H1 (cell line): ENCODE measurements at regions not wholly inside any gene's neighbourhood (a gene's known extent, or its start where the extent isn't known, plus 50 kb on each side); places are given as distances from the start of the nearest gene placed in this dataset.

ENCODE experiments used
- CTCF ChIA-PET: fragments of 300-600 bp; sonication (Branson Sonifier 250); formaldehyde crosslinking; loops from one replicate; lab custom pipeline; 2021; ENCODE audit not compliant: partially characterized antibody; lab: Charles Lee
- POLR2A ChIA-PET: fragments of 300-600 bp; sonication (Branson Sonifier 250); formaldehyde crosslinking; loops from one replicate; lab custom pipeline; 2021; ENCODE audit warnings: inconsistent platforms; ENCODE audit not compliant: partially characterized antibody; lab: Charles Lee
- DNase-seq, 2 experiments: peaks; one replicate each; pipeline versions ENCODE4 v3.0.0 to v3.0.0-alpha.2; 2010 to 2022; ENCODE audit warnings: low spot score in 2 of 2, low read depth in 1 of 2, mixed read lengths in 1 of 2
- FAIRE-seq: peaks from 2 replicates; lab custom pipeline; 2011; peaks lifted over from hg19 to GRCh38; lab: Jason Lieb, UNC
- H2AFZ ChIP-seq: 2 replicates; pipeline ENCODE4 v1.8.1; 2012; ENCODE audit warnings: low read length, inconsistent platforms
- H2AK5ac ChIP-seq: 2 replicates; pipeline ENCODE4 v1.6.1; 2013; ENCODE audit warnings: low read depth, low read length
- H2BK120ac ChIP-seq: replicated peaks from 2 replicates; pipeline ENCODE3; 2013; ENCODE audit warnings: low read depth, low read length, inconsistent platforms
- H2BK12ac ChIP-seq: 2 replicates; pipeline ENCODE4 v1.6.1; 2013; ENCODE audit warnings: low read depth, low read length
- H2BK15ac ChIP-seq: 2 replicates; pipeline ENCODE4 v1.6.1; 2013; ENCODE audit warnings: low read length
- H2BK20ac ChIP-seq: 2 replicates; pipeline ENCODE4 v1.6.1; 2013; ENCODE audit warnings: low read length
- H2BK5ac ChIP-seq: 2 replicates; pipeline ENCODE4 v1.6.1; 2013; ENCODE audit warnings: low read depth, low read length
- H3K14ac ChIP-seq: 2 replicates; pipeline ENCODE4 v1.6.1; 2013; ENCODE audit warnings: inconsistent platforms; ENCODE audit not compliant: insufficient read length
- H3K18ac ChIP-seq: 2 replicates; pipeline ENCODE4 v1.6.1; 2013; ENCODE audit warnings: low read length; ENCODE audit errors: extremely low read depth
- H3K23ac ChIP-seq: 2 replicates; pipeline ENCODE4 v1.6.1; 2013; ENCODE audit warnings: inconsistent platforms; ENCODE audit not compliant: insufficient read length
- H3K23me2 ChIP-seq: 2 replicates; pipeline ENCODE4 v1.6.1; 2013; ENCODE audit warnings: low read depth, low read length
- H3K27ac ChIP-seq: 2 replicates; pipeline ENCODE4 v1.6.1; 2011; ENCODE audit warnings: low read depth, low read length, inconsistent platforms
- H3K27me3 ChIP-seq, 4 experiments: replicated peaks in 1 of 4; 1 replicate in 1 of 4; 2 replicates in 3 of 4; pipeline versions ENCODE4 v1.6.1 to v1.8.1; 2011 to 2013; ENCODE audit warnings: low read length in 3 of 4, mild to moderate bottlenecking in 3 of 4, inconsistent platforms in 2 of 4, mixed read lengths in 2 of 4, moderate library complexity in 1 of 4; ENCODE audit not compliant: control insufficient read depth in 3 of 4, insufficient read depth in 3 of 4; ENCODE audit errors: extremely low read depth in 1 of 4
- H3K36me3 ChIP-seq, 4 experiments: 2 replicates each; pipeline versions ENCODE4 v1.6.1 to v1.8.1; 2011 to 2013; ENCODE audit warnings: mild to moderate bottlenecking in 4 of 4, low read length in 3 of 4, moderate library complexity in 2 of 4, control low read depth in 1 of 4, inconsistent platforms in 1 of 4; ENCODE audit not compliant: insufficient read depth in 4 of 4, control insufficient read depth in 2 of 4
- H3K4ac ChIP-seq: replicated peaks from 2 replicates; pipeline ENCODE3; 2013; ENCODE audit warnings: low read length, low read depth, mixed read lengths, inconsistent platforms; ENCODE audit not compliant: insufficient read length
- H3K4me1 ChIP-seq, 4 experiments: replicated peaks in 1 of 4; 1 replicate in 1 of 4; 2 replicates in 3 of 4; pipeline versions ENCODE4 v1.6.1 to v1.8.1; 2011 to 2013; ENCODE audit warnings: low read length in 3 of 4, inconsistent platforms in 2 of 4, mixed read lengths in 1 of 4; ENCODE audit not compliant: insufficient read depth in 4 of 4, control insufficient read depth in 3 of 4
- H3K4me2 ChIP-seq, 2 experiments: 2 replicates each; pipeline versions ENCODE4 v1.6.1 to v1.8.1; 2011 to 2013; ENCODE audit warnings: low read depth in 2 of 2, low read length in 2 of 2, control low read depth in 1 of 2, inconsistent platforms in 1 of 2, mild to moderate bottlenecking in 1 of 2; ENCODE audit not compliant: insufficient read depth in 1 of 2
- H3K4me3 ChIP-seq, 4 experiments: fragments of 200-600, 300-600 bp in 1 of 4; sonication (generic), shearing (Covaris generic), sonication (Bioruptor Twin) in 1 of 4; 2 replicates each; pipeline versions ENCODE4 v1.5.1 to v1.8.1; 2011 to 2016; ENCODE audit warnings: low read length in 4 of 4, low read depth in 3 of 4, control low read depth in 2 of 4, inconsistent platforms in 2 of 4, mild to moderate bottlenecking in 2 of 4, mixed read lengths in 1 of 4, moderate library complexity in 1 of 4; ENCODE audit not compliant: insufficient read depth in 2 of 4; ENCODE audit errors: extremely low read depth in 1 of 4
- H3K56ac ChIP-seq: replicated peaks from 2 replicates; pipeline ENCODE3; 2013; ENCODE audit warnings: low read depth, mild to moderate bottlenecking, mixed read lengths, low read length, inconsistent platforms; ENCODE audit not compliant: insufficient read length
- H3K79me1 ChIP-seq: 2 replicates; pipeline ENCODE4 v1.6.1; 2013; ENCODE audit warnings: low read depth, low read length, control low read depth
- H3K79me2 ChIP-seq, 2 experiments: 2 replicates each; pipeline versions ENCODE4 v1.6.1 to v1.8.1; 2012 to 2013; ENCODE audit warnings: low read length in 2 of 2, mild to moderate bottlenecking in 2 of 2, inconsistent platforms in 1 of 2; ENCODE audit not compliant: insufficient read depth in 2 of 2, control insufficient read depth in 1 of 2
- H3K9ac ChIP-seq, 4 experiments: replicated peaks in 1 of 4; 1 replicate in 1 of 4; 2 replicates in 3 of 4; pipeline versions ENCODE4 v1.6.1 to v1.8.1; 2011 to 2013; ENCODE audit warnings: low read depth in 3 of 4, low read length in 3 of 4, control low read depth in 2 of 4, mild to moderate bottlenecking in 2 of 4, moderate library complexity in 2 of 4, inconsistent platforms in 1 of 4; ENCODE audit errors: extremely low read depth in 1 of 4
- H3K9me3 ChIP-seq, 2 experiments: 2 replicates each; pipeline versions ENCODE4 v1.6.1 to v1.8.1; 2012 to 2013; ENCODE audit warnings: mild to moderate bottlenecking in 2 of 2, moderate library complexity in 2 of 2, control low read depth in 1 of 2, inconsistent platforms in 1 of 2, low read depth in 1 of 2, low read length in 1 of 2, mixed read lengths in 1 of 2; ENCODE audit not compliant: insufficient read depth in 2 of 2
- H4K20me1 ChIP-seq, 2 experiments: replicated peaks in 1 of 2; 2 replicates each; pipeline versions ENCODE3 to v1.8.1; 2011 to 2013; ENCODE audit warnings: inconsistent platforms in 2 of 2, low read length in 2 of 2, mild to moderate bottlenecking in 1 of 2; ENCODE audit not compliant: insufficient read depth in 2 of 2, control insufficient read depth in 1 of 2
- H4K5ac ChIP-seq: 2 replicates; pipeline ENCODE4 v1.6.1; 2013; ENCODE audit warnings: low read length, low read depth, mixed read lengths, inconsistent platforms; ENCODE audit not compliant: insufficient read length
- H4K8ac ChIP-seq: 2 replicates; pipeline ENCODE4 v1.8.0; 2013; ENCODE audit warnings: mild to moderate bottlenecking, moderate library complexity, low read length, inconsistent platforms; ENCODE audit not compliant: insufficient read depth; ENCODE audit errors: extremely low read depth
- H4K91ac ChIP-seq: replicated peaks from 2 replicates; pipeline ENCODE3; 2013; ENCODE audit warnings: low read length, mixed read lengths, inconsistent platforms; ENCODE audit not compliant: insufficient read length
- NRF1 ChIP-seq: IDR thresholded peaks from 2 replicates; pipeline ENCODE4 v1.6.1; 2011; ENCODE audit warnings: mild to moderate bottlenecking, low read depth, low read length, improper control_type of control experiment
- TAF1 ChIP-seq: IDR thresholded peaks from 2 replicates; pipeline ENCODE4 v1.6.1; 2011; ENCODE audit warnings: mild to moderate bottlenecking, low read depth, low read length
- WGBS, 2 experiments: shearing (Covaris generic) in 1 of 2; methylation state at CpG; one replicate each; pipeline versions ENCODE4 v1.1.6 to v1.1.7; 2013 to 2015; ENCODE audit warnings: low lambda C conversion rate in 2 of 2, mixed read lengths in 2 of 2, inconsistent platforms in 1 of 2, low coverage in 1 of 2, missing lambda C conversion rate in 1 of 2; ENCODE audit not compliant: insufficient replicate concordance in 2 of 2, insufficient coverage in 1 of 2, insufficient read length in 1 of 2; ENCODE audit errors: extremely low coverage in 1 of 2, missing lambda C conversion rate in 1 of 2; 5-methylcytosine and 5-hydroxymethylcytosine counted together

- no peaks in the 10 kb centered on the region for H3K27me3 ChIP-seq
These were observed 542.1 kb downstream of the IRX1 start for GRCh38 chr5:4137781-4138180.

More at GRCh38 chr5:4137781-4138180, 542.1 kb downstream of the IRX1 start:
- Histone ChIP-seq H2AK5ac (no peak overlapping the region), H3K9ac (no peak overlapping the region), H3K4me2 (no peak overlapping the region), H3K23ac (no peak overlapping the region), H2BK12ac (no peak overlapping the region), H3K4ac (no peak overlapping the region), H2AFZ (no peak overlapping the region), H3K18ac (no peak overlapping the region), H4K5ac (no peak overlapping the region), H3K4me1 (peaks cover 0 to 3% (median under 1%) of the 10 kb centered on the region in 4 experiments; a peak in 2 of 7 replicates), H2BK5ac (no peak overlapping the region), H2BK20ac (no peak overlapping the region), H3K79me2 (no peaks in the 10 kb centered on the region), H3K4me3 (no peak overlapping the region), H2BK120ac (no peak overlapping the region), H4K91ac (no peak overlapping the region), H4K20me1 (no peaks in the 10 kb centered on the region), H3K14ac (no peak overlapping the region), H3K23me2 (no peaks in the 10 kb centered on the region), H3K79me1 (no peaks in the 10 kb centered on the region), H3K27ac (no peak overlapping the region), H3K36me3 (no peaks in the 10 kb centered on the region; a peak in 1 of 8 replicates), H3K56ac (no peak overlapping the region), H3K9me3 (no peaks in the 10 kb centered on the region), H2BK15ac (no peak overlapping the region), H4K8ac (no peak overlapping the region)
- ChIA-PET POLR2A (no interaction called here), CTCF (interaction anchor here (0.6 to 1.7 kb wide), 3 partner anchors 29 to 426 kb away, joined by 3 to 4 read pairs (median 3); no protein-coding TSS in a partner anchor)
- DNase-seq (no peak), FAIRE-seq (no peak)
- 89% methylated on average over 7 of the region's 7 CpGs; no CpG with 5 or more reads in 1 of the 2 experiments for WGBS, 2 experiments
- TF ChIP-seq TAF1 (no peak), NRF1 (no peak)
